ENCODE measurements at regions not wholly inside any gene's neighbourhood (a gene's known extent, or its start where the extent isn't known, plus 50 kb on each side); places are given as distances from the start of the nearest gene placed in this dataset.

DNA sequence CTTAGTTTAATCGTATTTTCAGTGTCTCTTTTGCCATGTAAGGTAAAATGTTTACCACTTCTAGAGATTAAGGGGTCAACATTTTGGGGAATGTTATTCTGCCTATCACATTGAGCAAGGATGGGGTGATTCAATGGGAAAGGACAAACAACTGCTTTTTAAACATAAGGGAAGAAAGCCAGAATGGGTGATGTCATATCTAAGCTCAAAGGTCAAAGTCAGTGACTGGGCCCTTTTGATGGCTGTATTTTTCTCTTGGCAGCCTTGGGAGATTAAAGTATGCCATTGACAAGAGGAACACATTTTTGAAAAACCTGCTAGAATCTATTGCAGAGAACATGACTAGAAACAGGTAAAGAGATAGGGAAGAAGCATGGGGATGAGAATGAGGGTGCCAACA is 477.3 kb upstream of the IRAK1BP1 start:
- Histone ChIP-seq H3K4me3 (ENCODE audit: low read depth, low read length) (no peak overlapping the region), H3K27me3 (ENCODE audit: control insufficient read depth, insufficient read depth, low read length) (no peaks in the 10 kb centered on the region), H3K36me3 (ENCODE audit: control insufficient read depth, insufficient read depth, low read length) (no peaks in the 10 kb centered on the region)
- TF ChIP-seq, protein P1, sequence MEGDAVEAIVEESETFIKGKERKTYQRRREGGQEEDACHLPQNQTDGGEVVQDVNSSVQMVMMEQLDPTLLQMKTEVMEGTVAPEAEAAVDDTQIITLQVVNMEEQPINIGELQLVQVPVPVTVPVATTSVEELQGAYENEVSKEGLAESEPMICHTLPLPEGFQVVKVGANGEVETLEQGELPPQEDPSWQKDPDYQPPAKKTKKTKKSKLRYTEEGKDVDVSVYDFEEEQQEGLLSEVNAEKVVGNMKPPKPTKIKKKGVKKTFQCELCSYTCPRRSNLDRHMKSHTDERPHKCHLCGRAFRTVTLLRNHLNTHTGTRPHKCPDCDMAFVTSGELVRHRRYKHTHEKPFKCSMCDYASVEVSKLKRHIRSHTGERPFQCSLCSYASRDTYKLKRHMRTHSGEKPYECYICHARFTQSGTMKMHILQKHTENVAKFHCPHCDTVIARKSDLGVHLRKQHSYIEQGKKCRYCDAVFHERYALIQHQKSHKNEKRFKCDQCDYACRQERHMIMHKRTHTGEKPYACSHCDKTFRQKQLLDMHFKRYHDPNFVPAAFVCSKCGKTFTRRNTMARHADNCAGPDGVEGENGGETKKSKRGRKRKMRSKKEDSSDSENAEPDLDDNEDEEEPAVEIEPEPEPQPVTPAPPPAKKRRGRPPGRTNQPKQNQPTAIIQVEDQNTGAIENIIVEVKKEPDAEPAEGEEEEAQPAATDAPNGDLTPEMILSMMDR (IDR thresholded peaks at IDR 0.05; ENCODE audit: insufficient read depth, low read length, severe bottlenecking) = no peak
- no peak for FAIRE-seq
- DNase-seq (ENCODE audit: low read depth) = no peak

DNA sequence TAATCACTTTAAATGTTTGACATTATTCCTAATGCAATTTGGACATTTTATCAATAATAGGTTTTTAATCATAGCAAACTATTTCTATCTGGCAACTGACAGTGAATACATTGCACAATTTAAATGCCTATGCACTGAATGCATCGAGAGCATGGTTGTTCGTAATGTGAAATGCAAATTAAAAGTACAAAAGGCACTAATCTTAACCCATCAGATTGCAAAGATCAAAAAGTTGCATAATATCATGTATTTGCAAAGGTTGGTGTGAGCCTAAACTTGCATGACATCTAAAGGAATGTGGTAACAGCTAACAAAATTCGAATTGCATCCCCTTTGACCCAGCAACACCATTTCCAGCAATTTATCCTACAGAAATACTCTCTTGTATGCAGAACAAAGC is 469.9 kb upstream of the IRAK1BP1 start:
- DNase-seq (ENCODE audit: low read depth) (peak; percentile 23), FAIRE-seq (no peak)
- H3K27me3 ChIP-seq (ENCODE audit: control insufficient read depth, insufficient read depth, low read length) = no peaks in the 10 kb centered on the region
- TF ChIP-seq, protein P1 (IDR thresholded peaks at IDR 0.05; ENCODE audit: insufficient read depth, low read length, severe bottlenecking) = no peak
- H3K36me3 ChIP-seq (ENCODE audit: control insufficient read depth, insufficient read depth, low read length) = no peaks in the 10 kb centered on the region
- H3K4me3 ChIP-seq (ENCODE audit: low read depth, low read length) = no peak overlapping the region

DNA sequence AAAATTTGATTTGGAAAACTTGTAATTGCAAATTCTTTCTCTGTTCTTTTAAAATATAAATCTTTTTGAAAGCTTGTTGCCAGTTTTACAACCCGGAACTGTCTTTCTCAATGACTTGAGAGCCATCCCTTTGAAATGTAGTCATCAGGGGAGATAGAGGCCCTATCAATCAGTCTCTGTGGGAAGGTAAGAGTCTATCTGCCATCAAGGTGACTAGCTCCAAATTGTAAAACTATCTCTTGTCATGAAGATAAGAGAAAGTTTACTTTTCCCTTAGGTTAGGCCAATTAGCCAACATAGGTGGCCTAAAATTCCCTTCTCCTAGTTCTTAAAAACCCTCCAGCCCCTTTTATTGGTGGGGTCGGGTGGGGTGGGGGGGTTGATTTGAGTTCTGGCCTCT is 469.1 kb upstream of the IRAK1BP1 start:
- Histone ChIP-seq H3K4me3 (ENCODE audit: low read depth, low read length) (no peak overlapping the region), H3K36me3 (ENCODE audit: control insufficient read depth, insufficient read depth, low read length) (no peaks in the 10 kb centered on the region), H3K27me3 (ENCODE audit: control insufficient read depth, insufficient read depth, low read length) (no peaks in the 10 kb centered on the region)
- no peak for DNase-seq (ENCODE audit: low read depth)
- TF ChIP-seq, protein P1 (IDR thresholded peaks at IDR 0.05; ENCODE audit: insufficient read depth, low read length, severe bottlenecking) = no peak
- FAIRE-seq = no peak

DNA sequence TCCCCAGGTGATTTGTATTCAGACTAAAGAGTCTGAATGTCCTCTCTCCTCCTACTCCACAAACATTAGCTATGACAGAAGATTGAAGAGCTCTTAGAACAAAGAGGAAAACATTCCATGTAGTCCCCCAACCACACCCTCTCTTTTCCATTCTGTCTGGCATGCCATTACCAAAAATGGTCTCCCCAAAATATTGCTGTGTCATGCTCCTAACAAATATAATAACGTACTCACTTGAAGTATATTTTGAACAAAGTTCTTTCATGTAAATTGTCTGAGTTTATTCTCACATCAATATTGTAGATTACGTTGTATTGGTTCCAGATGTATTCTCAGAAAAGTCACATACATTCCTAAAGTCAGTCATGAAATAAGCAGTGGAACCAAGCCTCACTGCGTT is 467.3 kb upstream of the IRAK1BP1 start:
- H3K36me3 ChIP-seq (ENCODE audit: control insufficient read depth, insufficient read depth, low read length) = no peaks in the 10 kb centered on the region
- H3K27me3 ChIP-seq (ENCODE audit: control insufficient read depth, insufficient read depth, low read length) = no peaks in the 10 kb centered on the region
- no peak overlapping the region for H3K4me3 ChIP-seq (ENCODE audit: low read depth, low read length)
- TF ChIP-seq, protein P1 (IDR thresholded peaks at IDR 0.05; ENCODE audit: insufficient read depth, low read length, severe bottlenecking) = no peak
- DNase-seq (ENCODE audit: low read depth) = no peak
- FAIRE-seq = no peak

DNA sequence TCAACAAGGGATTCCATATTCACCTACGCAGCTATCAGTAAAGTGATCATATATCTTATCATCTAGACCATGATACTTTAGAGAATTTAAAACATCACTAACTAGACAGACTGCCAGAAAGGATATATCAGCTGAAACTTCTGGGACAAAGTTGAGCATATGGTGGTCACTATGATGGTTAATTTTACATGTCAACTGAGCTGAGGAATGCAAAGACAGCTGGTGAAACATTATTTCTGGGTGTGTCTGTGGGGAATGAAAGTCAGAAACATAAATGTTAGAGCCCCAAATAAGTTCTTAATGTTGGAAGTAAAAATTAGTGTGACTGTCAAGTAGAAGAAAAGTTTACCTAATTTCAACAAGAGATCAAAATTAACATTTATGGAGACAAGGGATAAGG is 440.0 kb upstream of the IRAK1BP1 start:
- no peaks in the 10 kb centered on the region for H3K27me3 ChIP-seq (ENCODE audit: control insufficient read depth, insufficient read depth, low read length)
- DNase-seq (ENCODE audit: low read depth) = no peak
- no peak overlapping the region for H3K4me3 ChIP-seq (ENCODE audit: low read depth, low read length)
- TF ChIP-seq, protein P1 (IDR thresholded peaks at IDR 0.05; ENCODE audit: insufficient read depth, low read length, severe bottlenecking) = no peak
- H3K36me3 ChIP-seq (ENCODE audit: control insufficient read depth, insufficient read depth, low read length) = no peaks in the 10 kb centered on the region
- no peak for FAIRE-seq

DNA sequence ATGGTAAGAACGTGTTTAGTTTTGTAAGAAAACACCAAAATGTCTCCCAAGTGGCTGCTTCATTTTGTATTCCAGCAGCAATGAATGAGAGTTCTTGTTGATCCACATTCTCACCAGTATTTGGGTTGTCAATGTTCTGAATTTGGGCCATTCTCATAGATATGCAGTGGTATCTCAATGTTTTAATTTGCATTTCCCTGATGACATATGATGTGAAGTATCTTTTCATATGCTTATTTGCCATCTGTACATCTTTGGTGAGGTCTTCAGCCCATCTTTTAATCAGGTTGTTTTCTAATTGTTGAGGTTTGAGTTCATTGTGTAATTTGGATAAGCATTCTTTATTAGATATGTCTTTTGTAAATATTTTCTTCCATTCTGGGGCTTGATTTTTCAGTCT is 436.8 kb upstream of the IRAK1BP1 start:
- FAIRE-seq (no peak), DNase-seq (ENCODE audit: low read depth) (no peak)
- Histone ChIP-seq H3K36me3 (ENCODE audit: control insufficient read depth, insufficient read depth, low read length) (no peaks in the 10 kb centered on the region), H3K4me3 (ENCODE audit: low read depth, low read length) (no peak overlapping the region), H3K27me3 (ENCODE audit: control insufficient read depth, insufficient read depth, low read length) (no peaks in the 10 kb centered on the region)
- TF ChIP-seq, protein P1 (IDR thresholded peaks at IDR 0.05; ENCODE audit: insufficient read depth, low read length, severe bottlenecking) = no peak
